Fibroblast of the aortic adventitia (primary cell): ENCODE measurements at regions not wholly inside any gene's neighbourhood (a gene's known extent, or its start where the extent isn't known, plus 50 kb on each side); places are given as distances from the start of the nearest gene placed in this dataset.

Experiments used
- DNase-seq: peaks from one replicate; pipeline ENCODE4 v3.0.0-alpha.2; 2010; ENCODE audit warnings: low read depth
- H3K4me3 ChIP-seq: 2 replicates; pipeline ENCODE4 v1.5.1; 2011; ENCODE audit warnings: low read depth, mild to moderate bottlenecking, control low read depth, low read length, moderate library complexity
- TF ChIP-seq, protein P1 (sequence below): IDR thresholded peaks from 2 replicates; pipeline ENCODE4 v1.5.1; 2011; ENCODE audit warnings: mild to moderate bottlenecking, low read length, control low read depth, inconsistent platforms; ENCODE audit not compliant: insufficient read depth

DNA sequence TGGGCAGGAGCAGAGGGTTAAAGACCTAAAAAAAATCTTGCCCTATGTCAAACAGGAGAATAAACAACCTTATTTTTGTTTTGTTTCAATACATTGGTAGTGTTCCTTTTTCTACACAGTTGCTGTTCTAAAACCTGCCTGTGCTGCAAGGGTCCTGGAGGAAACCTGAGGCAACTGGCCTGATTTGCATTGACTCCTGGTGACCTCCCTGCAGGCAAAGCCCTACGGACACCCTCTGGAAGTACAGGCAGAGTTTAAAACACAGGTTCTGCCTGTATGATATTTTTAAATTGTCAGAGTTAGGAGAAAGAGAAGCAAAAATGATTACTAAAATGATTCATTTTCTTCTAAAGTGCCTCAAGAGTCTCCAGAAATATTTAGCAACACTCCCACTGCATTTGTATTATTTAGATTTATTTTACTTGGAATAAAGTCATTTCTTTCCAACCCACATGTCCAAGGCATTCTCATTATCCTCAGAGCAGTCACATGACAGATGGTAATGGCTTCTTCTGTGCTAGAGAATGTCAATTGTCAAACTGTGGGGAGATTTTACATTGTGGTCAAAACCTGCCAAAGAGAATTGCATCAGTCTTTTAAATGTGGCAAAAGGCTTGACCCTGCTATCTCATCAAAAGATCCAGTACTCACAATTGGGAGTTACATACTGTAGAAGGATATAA lies 559.6 kb downstream of the CETN3 start:
- TF ChIP-seq, protein P1, sequence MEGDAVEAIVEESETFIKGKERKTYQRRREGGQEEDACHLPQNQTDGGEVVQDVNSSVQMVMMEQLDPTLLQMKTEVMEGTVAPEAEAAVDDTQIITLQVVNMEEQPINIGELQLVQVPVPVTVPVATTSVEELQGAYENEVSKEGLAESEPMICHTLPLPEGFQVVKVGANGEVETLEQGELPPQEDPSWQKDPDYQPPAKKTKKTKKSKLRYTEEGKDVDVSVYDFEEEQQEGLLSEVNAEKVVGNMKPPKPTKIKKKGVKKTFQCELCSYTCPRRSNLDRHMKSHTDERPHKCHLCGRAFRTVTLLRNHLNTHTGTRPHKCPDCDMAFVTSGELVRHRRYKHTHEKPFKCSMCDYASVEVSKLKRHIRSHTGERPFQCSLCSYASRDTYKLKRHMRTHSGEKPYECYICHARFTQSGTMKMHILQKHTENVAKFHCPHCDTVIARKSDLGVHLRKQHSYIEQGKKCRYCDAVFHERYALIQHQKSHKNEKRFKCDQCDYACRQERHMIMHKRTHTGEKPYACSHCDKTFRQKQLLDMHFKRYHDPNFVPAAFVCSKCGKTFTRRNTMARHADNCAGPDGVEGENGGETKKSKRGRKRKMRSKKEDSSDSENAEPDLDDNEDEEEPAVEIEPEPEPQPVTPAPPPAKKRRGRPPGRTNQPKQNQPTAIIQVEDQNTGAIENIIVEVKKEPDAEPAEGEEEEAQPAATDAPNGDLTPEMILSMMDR = no peak
- H3K4me3 ChIP-seq = no peak overlapping the region
- DNase-seq = peak; percentile 74

DNA sequence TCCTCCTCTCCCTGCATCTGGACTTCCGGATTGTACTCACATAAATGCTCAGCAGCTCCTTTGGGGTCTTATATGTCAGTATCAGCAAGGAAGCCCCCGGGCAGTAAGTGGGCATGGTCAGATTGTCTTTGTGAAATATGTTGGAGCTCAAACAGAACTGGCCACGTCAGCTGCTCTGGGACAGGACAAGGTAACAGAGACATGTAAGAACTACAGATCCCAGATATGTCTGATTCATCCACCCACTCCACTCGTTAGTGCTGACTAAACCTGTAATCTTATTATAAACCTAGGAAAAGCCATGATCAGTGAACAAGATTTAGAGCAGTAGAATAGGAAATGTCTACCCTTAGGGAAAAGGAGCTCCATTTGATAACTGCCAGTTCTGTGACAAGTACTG lies 561.8 kb downstream of the CETN3 start:
- no peak overlapping the region for H3K4me3 ChIP-seq
- TF ChIP-seq, protein P1 = no peak
- DNase-seq = peak; percentile 21

DNA sequence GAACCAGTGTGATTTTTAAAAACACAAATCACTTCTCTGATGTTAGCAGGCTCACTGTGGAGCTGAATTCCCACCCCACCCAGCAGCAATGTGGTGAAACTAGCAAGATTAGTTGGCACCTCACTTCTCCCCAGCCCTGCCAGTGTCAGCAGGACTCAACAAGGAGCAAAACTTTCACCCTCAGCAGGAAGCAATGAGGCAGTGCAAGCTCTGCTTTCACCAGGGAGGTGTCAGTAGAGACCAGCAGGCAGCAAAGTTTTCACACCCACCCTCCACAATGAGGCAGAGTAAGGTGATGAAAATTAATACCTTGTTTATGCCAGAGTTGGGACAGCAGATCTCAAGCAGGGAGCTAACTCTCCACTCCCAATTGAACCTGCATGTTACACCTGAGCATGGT lies 565.0 kb downstream of the CETN3 start:
- DNase-seq = no peak
- no peak overlapping the region for H3K4me3 ChIP-seq
- TF ChIP-seq, protein P1 = no peak

DNA sequence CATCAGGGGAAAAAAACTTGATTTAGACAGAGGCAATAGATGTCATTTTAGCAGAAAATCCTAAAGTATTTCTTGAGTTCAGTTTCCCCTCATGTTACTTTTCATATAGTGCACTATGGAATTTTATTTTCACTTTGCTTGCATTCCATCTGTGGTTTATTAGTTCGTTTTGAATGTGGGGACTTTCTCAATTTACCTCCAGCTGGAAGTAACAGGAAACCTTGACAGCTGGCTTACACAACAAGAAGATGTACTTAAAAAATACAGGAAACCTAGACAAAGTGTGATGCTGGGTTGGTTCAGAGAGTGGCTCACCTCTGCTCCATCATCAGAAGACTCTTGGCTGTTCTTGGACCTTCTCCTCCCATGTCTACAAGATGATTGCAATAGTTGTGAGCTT lies 567.0 kb downstream of the CETN3 start:
- no peak overlapping the region for H3K4me3 ChIP-seq
- TF ChIP-seq, protein P1 = no peak
- DNase-seq = peak; percentile 6

DNA sequence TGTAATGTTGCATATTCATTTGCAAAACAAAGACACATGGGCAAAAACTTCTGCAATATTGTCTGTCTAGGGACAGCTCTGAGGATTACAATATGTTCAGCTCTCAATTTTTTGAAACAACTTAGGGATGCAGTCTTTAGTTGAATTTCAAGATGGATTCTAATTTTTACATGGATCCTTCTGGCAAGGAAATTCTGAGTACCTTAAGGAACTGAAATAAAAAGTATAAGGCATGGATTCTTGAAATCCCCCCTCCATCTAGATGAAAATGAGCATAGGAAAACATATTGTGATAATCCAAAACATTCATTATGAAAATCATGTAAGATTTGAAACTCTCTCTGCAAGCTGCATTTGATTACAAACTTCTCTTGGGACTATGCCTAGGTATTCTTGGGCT lies 568.6 kb downstream of the CETN3 start:
- TF ChIP-seq, protein P1 = no peak
- DNase-seq = no peak
- H3K4me3 ChIP-seq = no peak overlapping the region

DNA sequence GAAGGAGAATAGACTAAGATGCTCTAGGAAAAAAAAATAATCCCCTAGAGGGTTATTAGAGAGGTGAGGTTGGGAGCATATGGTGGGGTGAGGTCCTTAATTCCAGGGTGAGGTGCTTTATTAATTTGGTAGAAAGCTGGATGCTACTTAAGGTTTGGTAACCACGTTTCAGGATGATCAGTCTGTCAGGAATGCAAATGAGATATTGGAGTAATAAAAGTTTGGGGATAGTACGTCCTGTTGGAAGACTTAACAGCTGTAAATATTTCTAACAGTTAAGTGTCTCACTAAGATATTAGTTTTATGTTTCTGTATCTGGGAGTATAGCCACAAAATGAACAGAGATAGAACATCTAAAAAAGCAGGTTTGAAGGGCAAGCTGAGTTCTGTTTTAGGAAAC lies 578.9 kb downstream of the CETN3 start:
- DNase-seq = no peak
- H3K4me3 ChIP-seq = no peak overlapping the region

More for the DNA sequence above, 578.9 kb downstream of the CETN3 start:
- TF ChIP-seq, protein P1 = no peak
